ENCODE measurements at regions not wholly inside any gene's neighbourhood (a gene's known extent, or its start where the extent isn't known, plus 50 kb on each side); places are given as distances from the start of the nearest gene placed in this dataset.

- H3K36me3 ChIP-seq (ENCODE audit: control insufficient read depth in 2 of 2, insufficient read depth in 1 of 2, low read length in 2 of 2), result no peaks in the 10 kb centered on the region
- H3K4me3 ChIP-seq (ENCODE audit: low read depth, low read length), result no peak overlapping the region
- no peaks in the 10 kb centered on the region for H3K9me3 ChIP-seq (ENCODE audit: control insufficient read depth, insufficient read depth, low read depth, low read length)
- no peak for TF ChIP-seq ZNF366 (tag by site-specific recombination; conservative IDR thresholded peaks at IDR 0.05)
- ChIA-PET CTCF (no interaction called here), POLR2A (no interaction called here)
- H3K4me1 ChIP-seq (ENCODE audit: control insufficient read depth, insufficient read depth, low read length), result no peaks in the 10 kb centered on the region
- H3K27ac ChIP-seq (ENCODE audit: extremely low read depth, low read depth, low read length), result no peak overlapping the region
These were observed 915.1 kb downstream of the SLITRK5 start for GRCh38 chr13:88586263-88586662.

- no peak overlapping the region for H3K27ac ChIP-seq (ENCODE audit: extremely low read depth, low read depth, low read length)
- TF ChIP-seq BCL11B (tag by site-specific recombination; IDR thresholded peaks at IDR 0.05; ENCODE audit: low read depth), result no peak
- no peak for TF ChIP-seq GLIS2 (tag by site-specific recombination; IDR thresholded peaks at IDR 0.05)
- TF ChIP-seq EGR2 (tag by site-specific recombination; IDR thresholded peaks at IDR 0.05; ENCODE audit: low read depth), result no peak
- no peak for TF ChIP-seq SP3 (tag by site-specific recombination; IDR thresholded peaks at IDR 0.05)
- TF ChIP-seq ZNF335 (tag by site-specific recombination; conservative IDR thresholded peaks at IDR 0.05), result no peak
- no peak for TF ChIP-seq ZNF571 (tag by site-specific recombination; IDR thresholded peaks at IDR 0.05)
- TF ChIP-seq, protein P1, sequence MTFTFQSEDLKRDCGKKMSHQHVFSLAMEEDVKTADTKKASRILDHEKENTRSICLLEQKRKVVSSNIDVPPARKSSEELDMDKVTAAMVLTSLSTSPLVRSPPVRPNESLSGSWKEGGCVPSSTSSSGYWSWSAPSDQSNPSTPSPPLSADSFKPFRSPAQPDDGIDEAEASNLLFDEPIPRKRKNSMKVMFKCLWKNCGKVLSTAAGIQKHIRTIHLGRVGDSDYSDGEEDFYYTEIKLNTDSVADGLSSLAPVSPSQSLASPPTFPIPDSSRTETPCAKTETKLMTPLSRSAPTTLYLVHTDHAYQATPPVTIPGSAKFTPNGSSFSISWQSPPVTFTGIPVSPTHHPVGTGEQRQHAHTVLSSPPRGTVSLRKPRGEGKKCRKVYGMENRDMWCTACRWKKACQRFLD (tag by site-specific recombination; IDR thresholded peaks at IDR 0.05), result no peak
- TF ChIP-seq ZNF184 (tag by site-specific recombination; IDR thresholded peaks at IDR 0.05), result no peak
- TF ChIP-seq KLF1 (tag by site-specific recombination; IDR thresholded peaks at IDR 0.05), result no peak
- TF ChIP-seq, protein P2, sequence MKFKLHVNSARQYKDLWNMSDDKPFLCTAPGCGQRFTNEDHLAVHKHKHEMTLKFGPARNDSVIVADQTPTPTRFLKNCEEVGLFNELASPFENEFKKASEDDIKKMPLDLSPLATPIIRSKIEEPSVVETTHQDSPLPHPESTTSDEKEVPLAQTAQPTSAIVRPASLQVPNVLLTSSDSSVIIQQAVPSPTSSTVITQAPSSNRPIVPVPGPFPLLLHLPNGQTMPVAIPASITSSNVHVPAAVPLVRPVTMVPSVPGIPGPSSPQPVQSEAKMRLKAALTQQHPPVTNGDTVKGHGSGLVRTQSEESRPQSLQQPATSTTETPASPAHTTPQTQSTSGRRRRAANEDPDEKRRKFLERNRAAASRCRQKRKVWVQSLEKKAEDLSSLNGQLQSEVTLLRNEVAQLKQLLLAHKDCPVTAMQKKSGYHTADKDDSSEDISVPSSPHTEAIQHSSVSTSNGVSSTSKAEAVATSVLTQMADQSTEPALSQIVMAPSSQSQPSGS (tag by site-specific recombination; IDR thresholded peaks at IDR 0.05; ENCODE audit: low read depth), result no peak
- TF ChIP-seq ZNF670 (tag by site-specific recombination; IDR thresholded peaks at IDR 0.05; ENCODE audit: low read depth), result no peak
- H3K4me1 ChIP-seq (ENCODE audit: control insufficient read depth, insufficient read depth, low read length), result no peaks in the 10 kb centered on the region
- no peaks in the 10 kb centered on the region for H3K36me3 ChIP-seq (ENCODE audit: control insufficient read depth in 2 of 2, insufficient read depth in 1 of 2, low read length in 2 of 2)
- ChIA-PET CTCF (no interaction called here), POLR2A (no interaction called here)
- H3K4me3 ChIP-seq (ENCODE audit: low read depth, low read length), result no peak overlapping the region
- no peaks in the 10 kb centered on the region for H3K9me3 ChIP-seq (ENCODE audit: control insufficient read depth, insufficient read depth, low read depth, low read length)
These were observed 919.4 kb downstream of the SLITRK5 start for GRCh38 chr13:88590574-88590973.

DNA sequence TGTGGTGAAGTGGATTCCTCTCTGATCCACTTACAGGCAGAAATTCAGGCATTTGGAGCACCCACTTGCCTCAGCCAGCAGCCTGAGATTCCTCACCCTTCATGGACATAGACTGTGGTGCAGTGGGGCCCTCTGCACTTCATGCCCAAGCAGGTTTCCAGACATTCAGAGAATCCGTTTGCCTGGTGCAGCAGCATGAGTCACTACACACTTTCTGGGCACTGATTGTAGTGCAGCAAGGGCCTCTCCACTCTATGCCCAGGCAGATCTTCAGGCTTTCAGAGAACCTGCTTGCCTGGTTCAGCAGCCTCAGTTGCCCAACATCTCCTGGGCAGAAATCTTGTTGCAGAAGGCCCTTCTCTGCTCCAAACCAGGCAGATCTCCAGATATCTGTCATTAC, 920.9 kb downstream of the SLITRK5 start:
- no peak overlapping the region for H3K27ac ChIP-seq (ENCODE audit: extremely low read depth, low read depth, low read length)
- no peaks in the 10 kb centered on the region for H3K4me1 ChIP-seq (ENCODE audit: control insufficient read depth, insufficient read depth, low read length)
- no peaks in the 10 kb centered on the region for H3K36me3 ChIP-seq (ENCODE audit: control insufficient read depth in 2 of 2, insufficient read depth in 1 of 2, low read length in 2 of 2)
- ChIA-PET CTCF (no interaction called here), POLR2A (no interaction called here)
- H3K9me3 ChIP-seq (ENCODE audit: control insufficient read depth, insufficient read depth, low read depth, low read length), result no peaks in the 10 kb centered on the region
- no peak for TF ChIP-seq ZNF416 (tag by site-specific recombination; IDR thresholded peaks at IDR 0.05)
- no peak for TF ChIP-seq ZNF169 (tag by site-specific recombination; IDR thresholded peaks at IDR 0.05)
- TF ChIP-seq, protein P2 (tag by site-specific recombination; IDR thresholded peaks at IDR 0.05; ENCODE audit: low read depth), result no peak
- TF ChIP-seq ZNF76 (tag by site-specific recombination; IDR thresholded peaks at IDR 0.05; ENCODE audit: borderline replicate concordance, low read depth), result no peak
- no peak for TF ChIP-seq ZNF776 (tag by site-specific recombination; IDR thresholded peaks at IDR 0.05; ENCODE audit: borderline replicate concordance)
- no peak for TF ChIP-seq ZNF354C (tag by site-specific recombination; IDR thresholded peaks at IDR 0.05; ENCODE audit: borderline replicate concordance, low read depth)
- TF ChIP-seq, protein P3, sequence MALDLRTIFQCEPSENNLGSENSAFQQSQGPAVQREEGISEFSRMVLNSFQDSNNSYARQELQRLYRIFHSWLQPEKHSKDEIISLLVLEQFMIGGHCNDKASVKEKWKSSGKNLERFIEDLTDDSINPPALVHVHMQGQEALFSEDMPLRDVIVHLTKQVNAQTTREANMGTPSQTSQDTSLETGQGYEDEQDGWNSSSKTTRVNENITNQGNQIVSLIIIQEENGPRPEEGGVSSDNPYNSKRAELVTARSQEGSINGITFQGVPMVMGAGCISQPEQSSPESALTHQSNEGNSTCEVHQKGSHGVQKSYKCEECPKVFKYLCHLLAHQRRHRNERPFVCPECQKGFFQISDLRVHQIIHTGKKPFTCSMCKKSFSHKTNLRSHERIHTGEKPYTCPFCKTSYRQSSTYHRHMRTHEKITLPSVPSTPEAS (tag by site-specific recombination; IDR thresholded peaks at IDR 0.05), result no peak
- no peak overlapping the region for H3K4me3 ChIP-seq (ENCODE audit: low read depth, low read length)

Data from HEK293 (cell line).